GM12878 (cell line): ENCODE measurements at regions not wholly inside any gene's neighbourhood (a gene's known extent, or its start where the extent isn't known, plus 50 kb on each side); places are given as distances from the start of the nearest gene placed in this dataset.

ENCODE experiments used
- ASH2L ChIP-seq: fragments of 300-600, 200-600 bp; sonication (generic); IDR thresholded peaks from 2 replicates; pipeline ENCODE4 v1.6.1; 2017; ENCODE audit warnings: low read depth, mild to moderate bottlenecking, borderline replicate concordance
- PML ChIP-seq: IDR thresholded peaks from 2 replicates; pipeline ENCODE4 v1.6.1; 2012; ENCODE audit warnings: low read length, inconsistent platforms
- TF ChIP-seq, protein P1 (sequence below), 3 experiments: IDR thresholded peaks in 2 of 3; conservative IDR thresholded peaks in 1 of 3; 2 replicates each; pipeline ENCODE4 v1.5.1; 2011; ENCODE audit warnings: low read depth in 3 of 3, low read length in 3 of 3, mild to moderate bottlenecking in 3 of 3, control low read depth in 2 of 3, moderate library complexity in 2 of 3, inconsistent platforms in 1 of 3, mixed read lengths in 1 of 3; ENCODE audit not compliant: control insufficient read depth in 2 of 3, insufficient read depth in 1 of 3; ENCODE audit errors: extremely low read depth in 1 of 3

DNA sequence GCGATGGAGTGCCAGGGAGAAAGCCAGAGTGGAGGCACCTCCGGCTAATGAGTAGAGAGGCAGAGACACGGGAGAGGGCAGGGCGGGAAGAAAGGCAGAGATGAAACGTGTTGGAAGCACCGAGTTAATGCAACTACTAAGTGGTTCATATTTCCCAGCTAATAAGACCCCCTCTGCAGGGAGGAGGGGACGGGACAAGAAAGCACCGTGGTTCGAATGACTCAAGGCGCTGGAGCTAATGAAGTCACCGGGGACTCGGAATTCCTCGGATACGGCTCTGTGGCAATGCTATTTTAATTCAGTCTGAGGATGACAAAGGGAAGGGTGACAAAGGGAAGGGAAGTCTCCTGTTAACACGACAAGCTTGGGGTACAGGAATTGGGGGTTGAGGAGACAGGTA is 54.5 kb upstream of the RAPGEF1 start:
- TF ChIP-seq, protein P1, sequence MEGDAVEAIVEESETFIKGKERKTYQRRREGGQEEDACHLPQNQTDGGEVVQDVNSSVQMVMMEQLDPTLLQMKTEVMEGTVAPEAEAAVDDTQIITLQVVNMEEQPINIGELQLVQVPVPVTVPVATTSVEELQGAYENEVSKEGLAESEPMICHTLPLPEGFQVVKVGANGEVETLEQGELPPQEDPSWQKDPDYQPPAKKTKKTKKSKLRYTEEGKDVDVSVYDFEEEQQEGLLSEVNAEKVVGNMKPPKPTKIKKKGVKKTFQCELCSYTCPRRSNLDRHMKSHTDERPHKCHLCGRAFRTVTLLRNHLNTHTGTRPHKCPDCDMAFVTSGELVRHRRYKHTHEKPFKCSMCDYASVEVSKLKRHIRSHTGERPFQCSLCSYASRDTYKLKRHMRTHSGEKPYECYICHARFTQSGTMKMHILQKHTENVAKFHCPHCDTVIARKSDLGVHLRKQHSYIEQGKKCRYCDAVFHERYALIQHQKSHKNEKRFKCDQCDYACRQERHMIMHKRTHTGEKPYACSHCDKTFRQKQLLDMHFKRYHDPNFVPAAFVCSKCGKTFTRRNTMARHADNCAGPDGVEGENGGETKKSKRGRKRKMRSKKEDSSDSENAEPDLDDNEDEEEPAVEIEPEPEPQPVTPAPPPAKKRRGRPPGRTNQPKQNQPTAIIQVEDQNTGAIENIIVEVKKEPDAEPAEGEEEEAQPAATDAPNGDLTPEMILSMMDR (IDR thresholded peaks at IDR 0.05 in 2 of 3, conservative IDR thresholded peaks at IDR 0.05 in 1 of 3; ENCODE audit: control insufficient read depth in 2 of 3, extremely low read depth in 1 of 3, insufficient read depth in 1 of 3, low read depth in 3 of 3, low read length in 3 of 3), result no peak
- TF ChIP-seq PML, result no peak
- TF ChIP-seq ASH2L, result no peak
